Thoracic aorta (tissue), 2 donors: ENCODE measurements at regions not wholly inside any gene's neighbourhood (a gene's known extent, or its start where the extent isn't known, plus 50 kb on each side); places are given as distances from the start of the nearest gene placed in this dataset.
"Not testable (repeated sequence)": the region's sequence is repeated elsewhere in the genome, so short reads cannot be mapped to it uniquely, and the experiment has no call there.

Experiments
- ATAC-seq: fragments of 150-250 bp; one replicate; pipeline ENCODE4 v1.8.0; 2017; ENCODE audit warnings: low read depth; ENCODE audit not compliant: insufficient number of reproducible peaks, low FRiP score
- DNase-seq: peaks from one replicate; pipeline ENCODE4 v3.0.0-alpha.2; 2020; ENCODE audit warnings: low spot score
- H3K27ac ChIP-seq, 2 donors: fragments of 200-600 bp; sonication (generic); 1 replicate in 1 of 2; 2 replicates in 1 of 2; pipeline ENCODE4 v1.5.1; 2016; ENCODE audit warnings: mild to moderate bottlenecking in 2 of 2, moderate library complexity in 2 of 2
- H3K27me3 ChIP-seq: fragments of 200-600 bp; sonication (generic); replicated peaks from 2 replicates; pipeline ENCODE4 v1.6.0; 2016; ENCODE audit warnings: mild to moderate bottlenecking; ENCODE audit not compliant: insufficient read depth
- H3K36me3 ChIP-seq: fragments of 200-600 bp; sonication (generic); one replicate; pipeline ENCODE4 v1.5.1; 2016
- H3K4me1 ChIP-seq, 2 donors: fragments of 200-600 bp; sonication (generic); 1 replicate in 1 of 2; 2 replicates in 1 of 2; pipeline versions ENCODE4 v1.5.1 to v1.6.0; 2016; ENCODE audit warnings: low read depth in 2 of 2, mild to moderate bottlenecking in 1 of 2; ENCODE audit not compliant: control insufficient read depth in 1 of 2
- H3K4me3 ChIP-seq: fragments of 200-600 bp; sonication (generic); 2 replicates; pipeline ENCODE4 v1.5.1; 2016; ENCODE audit warnings: mild to moderate bottlenecking
- H3K9me3 ChIP-seq: fragments of 200-600 bp; sonication (generic); 2 replicates; pipeline ENCODE4 v1.5.1; 2016

DNA sequence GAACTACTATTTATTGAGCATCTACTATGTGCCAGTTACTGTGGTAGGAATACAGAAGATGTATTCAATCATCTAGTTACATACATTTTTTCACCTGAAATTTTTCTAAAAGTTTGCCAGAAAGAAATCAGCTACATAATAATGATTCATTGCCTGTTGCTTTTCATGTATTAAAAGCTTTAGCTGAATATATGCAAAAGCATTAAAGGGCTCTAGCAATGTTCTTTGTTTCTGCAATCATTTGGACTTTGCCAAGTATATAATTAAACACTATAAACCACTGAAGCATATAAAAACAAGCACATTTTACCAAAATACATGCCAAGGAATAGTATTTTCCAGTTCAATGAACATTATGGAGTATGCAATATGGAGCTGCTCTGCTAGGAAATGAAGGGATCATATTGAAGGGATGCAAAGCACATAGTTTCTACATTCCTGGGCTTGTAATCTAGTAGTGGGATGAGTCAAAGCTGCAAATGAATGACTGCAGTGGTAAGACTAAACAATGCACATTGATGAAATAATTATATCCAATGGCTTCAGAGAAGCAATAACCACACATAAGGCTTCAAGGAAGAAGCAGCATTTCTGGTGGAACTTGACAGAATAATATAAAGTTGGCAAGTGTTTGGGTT, 87.7 kb downstream of the FOXD4L6 start:
- not testable (repeated sequence) for H3K36me3 ChIP-seq, H3K4me1 ChIP-seq, H3K9me3 ChIP-seq, DNase-seq, H3K27me3 ChIP-seq, H3K27ac ChIP-seq, ATAC-seq, H3K4me3 ChIP-seq

DNA sequence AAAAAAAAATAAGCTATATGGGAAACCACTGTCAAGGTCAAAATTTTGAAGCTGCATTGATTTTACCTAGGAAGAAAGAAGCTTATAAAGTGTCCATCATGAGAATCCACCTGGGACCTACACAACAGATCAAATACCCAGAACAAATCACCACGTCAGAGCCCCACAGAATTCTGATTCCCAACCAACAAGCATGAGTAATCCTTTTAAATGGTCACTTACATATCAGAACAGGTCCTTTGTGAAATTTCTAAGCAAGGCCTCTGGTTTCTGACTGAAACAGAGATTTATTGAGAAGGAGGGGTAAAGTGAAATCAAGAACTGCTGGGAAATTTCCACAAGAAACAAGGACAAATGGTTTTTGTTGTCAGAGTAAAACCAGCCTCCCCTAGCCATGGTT, 93.2 kb downstream of the FOXD4L6 start:
- not testable (repeated sequence) for H3K9me3 ChIP-seq, DNase-seq, H3K36me3 ChIP-seq, ATAC-seq, H3K27ac ChIP-seq, H3K4me1 ChIP-seq, H3K4me3 ChIP-seq, H3K27me3 ChIP-seq

DNA sequence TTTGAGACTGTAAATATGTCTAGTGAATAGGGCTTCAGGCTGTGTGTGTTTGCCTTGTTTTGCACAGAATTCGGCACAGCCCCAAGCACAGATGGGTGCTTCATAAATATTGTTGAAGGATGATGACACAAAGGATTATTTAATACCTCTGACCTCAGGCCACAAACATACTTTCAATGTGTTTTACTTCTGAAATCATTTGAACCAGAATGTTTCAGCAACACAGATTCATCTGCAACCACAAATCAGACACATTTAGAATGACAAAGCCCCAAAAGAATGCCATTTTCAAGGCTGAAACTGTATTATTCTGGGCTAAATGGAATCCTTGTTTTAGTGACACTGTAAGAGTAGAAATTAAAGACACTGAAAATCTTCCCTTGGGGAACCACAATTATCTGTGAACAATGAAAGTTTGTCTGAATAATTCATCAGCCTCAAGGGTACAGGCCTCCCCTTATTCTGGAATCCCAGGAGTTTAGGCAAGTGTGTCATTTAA, 93.7 kb downstream of the FOXD4L6 start:
- ATAC-seq, H3K9me3 ChIP-seq, H3K4me1 ChIP-seq, H3K27me3 ChIP-seq, H3K36me3 ChIP-seq, DNase-seq, H3K4me3 ChIP-seq, H3K27ac ChIP-seq: not testable (repeated sequence)

DNA sequence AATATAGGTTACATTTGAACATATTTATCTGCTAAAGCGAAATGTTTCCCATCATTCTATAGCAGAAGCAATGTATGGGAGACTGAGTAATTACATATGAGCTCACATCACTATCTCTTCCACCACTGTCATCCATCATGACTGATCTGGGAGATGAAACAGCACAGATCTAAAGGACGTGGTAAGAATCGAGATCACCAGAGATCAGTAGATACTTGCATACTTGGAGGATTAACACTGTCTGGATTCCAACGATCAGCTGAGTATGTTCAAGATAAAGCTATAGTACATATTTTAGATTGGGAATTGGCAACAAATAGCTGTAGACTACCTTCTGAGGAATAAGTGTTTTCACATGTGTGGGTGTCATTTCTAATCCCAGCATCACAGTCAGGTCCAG, 94.6 kb downstream of the FOXD4L6 start:
- not testable (repeated sequence) for H3K4me3 ChIP-seq, H3K27ac ChIP-seq, ATAC-seq, H3K36me3 ChIP-seq, H3K9me3 ChIP-seq, DNase-seq, H3K4me1 ChIP-seq, H3K27me3 ChIP-seq

DNA sequence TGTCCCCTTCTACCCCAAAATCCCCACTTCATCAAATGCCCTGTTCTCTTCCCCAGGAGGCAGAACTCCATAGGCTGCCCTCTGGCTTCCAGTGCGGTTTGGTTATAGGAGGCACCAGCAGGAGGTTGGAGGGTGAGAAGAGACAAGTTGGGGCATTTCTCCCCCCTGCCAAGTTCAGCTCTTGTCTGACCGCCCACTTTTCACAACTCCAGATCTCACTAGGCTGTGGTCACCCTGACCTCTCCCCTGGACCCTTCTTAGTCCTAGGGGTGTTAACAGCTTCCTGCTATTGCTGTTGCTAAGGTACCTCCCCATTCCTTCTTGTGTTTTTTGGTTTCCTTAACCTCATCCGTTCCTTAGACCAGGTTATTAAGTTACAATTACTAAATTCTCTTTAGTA, 95.1 kb downstream of the FOXD4L6 start:
- H3K4me1 ChIP-seq, H3K4me3 ChIP-seq, ATAC-seq, H3K9me3 ChIP-seq, DNase-seq, H3K27me3 ChIP-seq, H3K27ac ChIP-seq, H3K36me3 ChIP-seq: not testable (repeated sequence)

DNA sequence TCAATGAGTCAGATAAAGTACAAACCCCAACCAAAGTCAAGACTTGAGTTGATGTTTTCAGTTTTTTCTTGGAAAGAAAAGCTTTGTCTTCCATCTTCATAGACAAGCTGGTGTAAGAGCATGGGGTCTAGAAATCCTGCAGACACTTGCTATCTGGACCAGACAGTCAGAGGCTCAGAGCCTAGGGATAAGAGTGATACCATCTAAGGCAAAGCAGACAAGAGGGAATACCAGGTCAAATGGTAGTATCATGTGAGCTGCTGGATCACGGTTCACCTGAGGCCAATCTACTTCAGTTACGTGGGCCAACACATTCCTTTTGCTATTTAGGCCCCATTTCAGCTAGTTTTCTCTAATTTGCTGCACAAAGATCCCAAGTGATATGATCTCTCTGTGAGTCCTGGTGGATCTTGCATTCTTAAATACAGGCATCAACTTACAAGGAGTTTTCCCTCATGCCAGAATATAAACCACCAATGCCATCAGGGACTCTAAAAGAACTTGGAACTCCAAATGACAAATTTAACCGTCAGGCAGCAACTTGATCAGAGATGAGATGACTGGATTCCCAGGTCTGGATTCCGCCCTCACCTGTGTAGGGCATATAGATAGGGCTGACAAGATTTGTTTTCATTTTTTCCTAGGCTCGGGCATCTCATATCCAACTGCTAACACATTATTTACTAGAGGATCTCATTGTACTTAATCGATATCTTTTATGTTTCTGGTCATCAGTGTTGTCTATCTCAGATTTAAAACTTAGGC, 101.4 kb downstream of the FOXD4L6 start:
- not testable (repeated sequence) for H3K4me1 ChIP-seq, H3K27ac ChIP-seq, DNase-seq, H3K4me3 ChIP-seq, H3K9me3 ChIP-seq, H3K27me3 ChIP-seq, H3K36me3 ChIP-seq, ATAC-seq

DNA sequence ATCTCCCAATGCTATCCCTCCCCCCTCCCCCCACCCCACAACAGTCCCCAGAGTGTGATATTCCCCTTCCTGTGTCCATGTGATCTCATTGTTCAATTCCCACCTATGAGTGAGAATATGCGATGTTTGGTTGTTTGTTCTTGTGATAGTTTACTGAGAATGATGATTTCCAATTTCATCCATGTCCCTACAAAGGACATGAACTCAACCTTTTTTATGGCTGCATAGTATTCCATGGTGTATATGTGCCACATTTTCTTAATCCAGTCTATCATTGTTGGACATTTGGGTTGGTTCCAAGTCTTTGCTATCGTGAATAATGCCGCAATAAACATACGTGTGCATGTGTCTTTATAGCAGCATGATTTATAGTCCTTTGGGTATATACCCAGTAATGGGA, 106.1 kb downstream of the FOXD4L6 start:
- H3K4me1 ChIP-seq, H3K9me3 ChIP-seq, H3K27me3 ChIP-seq, DNase-seq, ATAC-seq, H3K4me3 ChIP-seq, H3K27ac ChIP-seq, H3K36me3 ChIP-seq: not testable (repeated sequence)

DNA sequence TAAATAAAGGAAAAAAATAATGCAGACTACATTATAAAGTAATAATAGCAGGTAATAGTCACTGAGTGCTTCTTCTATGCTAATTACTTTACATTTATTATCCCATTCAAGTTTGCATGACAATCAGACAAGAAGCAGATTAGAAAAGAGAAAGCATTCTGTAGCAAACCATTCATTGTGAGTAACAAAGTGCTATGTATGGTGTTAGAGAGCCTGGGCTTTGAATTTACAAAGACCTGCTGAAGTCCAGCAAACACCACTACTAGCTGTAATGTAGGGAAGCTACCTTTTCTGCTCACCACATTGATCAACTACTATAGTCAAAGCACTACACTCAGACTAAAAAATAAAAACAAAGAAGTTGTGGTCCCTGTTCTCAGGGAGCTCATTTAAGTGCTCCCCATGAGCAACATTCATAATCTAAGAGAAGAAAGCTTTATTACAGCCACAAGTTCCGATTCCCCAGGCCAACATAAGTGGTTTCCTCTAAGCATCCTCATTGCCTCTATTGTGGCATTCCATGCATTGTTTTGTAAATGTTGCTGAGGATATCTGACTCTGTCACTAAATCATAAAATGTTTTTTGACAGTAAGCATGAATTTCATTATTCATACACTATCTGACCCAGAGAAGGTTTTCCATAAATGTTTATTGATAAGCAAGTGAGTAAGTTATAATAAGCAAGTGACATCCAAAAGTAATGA, 108.5 kb downstream of the FOXD4L6 start:
- H3K9me3 ChIP-seq, DNase-seq, H3K27ac ChIP-seq, H3K4me1 ChIP-seq, H3K27me3 ChIP-seq, ATAC-seq, H3K4me3 ChIP-seq, H3K36me3 ChIP-seq: not testable (repeated sequence)

DNA sequence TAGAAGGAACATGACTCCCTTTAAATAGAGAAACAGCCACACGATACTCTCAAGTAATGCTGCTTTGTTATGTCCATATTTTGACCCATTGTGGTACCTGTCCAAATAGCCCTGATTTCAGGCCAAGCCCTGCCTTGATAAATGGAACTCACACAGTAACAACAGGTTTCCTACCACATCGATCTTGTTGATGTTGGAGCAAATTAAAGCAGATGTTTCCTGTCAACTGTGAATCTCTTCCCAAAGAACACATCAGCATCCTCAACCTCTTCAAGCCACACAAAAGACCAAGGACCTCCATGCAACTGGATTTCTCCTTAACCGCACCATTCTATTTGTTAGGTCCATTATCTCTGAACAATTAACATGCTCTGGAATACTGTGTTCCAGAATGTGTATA, 109.5 kb downstream of the FOXD4L6 start:
- not testable (repeated sequence) for H3K9me3 ChIP-seq, H3K27me3 ChIP-seq, H3K4me1 ChIP-seq, H3K27ac ChIP-seq, DNase-seq, H3K36me3 ChIP-seq, H3K4me3 ChIP-seq, ATAC-seq

DNA sequence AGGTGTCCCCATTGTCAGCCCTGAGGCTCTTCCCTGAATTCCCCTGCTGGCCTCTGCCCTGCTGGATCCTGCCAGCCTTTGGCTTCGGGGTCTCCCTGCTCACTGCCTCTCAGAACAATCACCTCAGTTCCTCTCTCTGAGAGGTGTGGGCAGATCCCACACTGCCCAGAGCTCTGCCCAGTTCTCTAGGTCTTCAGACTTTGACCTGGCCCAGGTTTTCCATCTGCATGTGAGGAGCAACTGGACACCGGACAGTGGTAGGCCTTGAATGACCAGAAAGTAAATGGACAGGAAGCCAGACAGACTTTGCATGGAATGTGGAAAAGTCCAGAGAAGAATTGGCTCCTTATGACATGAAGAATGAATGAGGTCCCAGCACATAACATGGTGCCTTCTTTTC, 111.8 kb downstream of the FOXD4L6 start:
- not testable (repeated sequence) for ATAC-seq, H3K4me3 ChIP-seq, H3K27ac ChIP-seq, H3K36me3 ChIP-seq, H3K27me3 ChIP-seq, H3K4me1 ChIP-seq, DNase-seq, H3K9me3 ChIP-seq

DNA sequence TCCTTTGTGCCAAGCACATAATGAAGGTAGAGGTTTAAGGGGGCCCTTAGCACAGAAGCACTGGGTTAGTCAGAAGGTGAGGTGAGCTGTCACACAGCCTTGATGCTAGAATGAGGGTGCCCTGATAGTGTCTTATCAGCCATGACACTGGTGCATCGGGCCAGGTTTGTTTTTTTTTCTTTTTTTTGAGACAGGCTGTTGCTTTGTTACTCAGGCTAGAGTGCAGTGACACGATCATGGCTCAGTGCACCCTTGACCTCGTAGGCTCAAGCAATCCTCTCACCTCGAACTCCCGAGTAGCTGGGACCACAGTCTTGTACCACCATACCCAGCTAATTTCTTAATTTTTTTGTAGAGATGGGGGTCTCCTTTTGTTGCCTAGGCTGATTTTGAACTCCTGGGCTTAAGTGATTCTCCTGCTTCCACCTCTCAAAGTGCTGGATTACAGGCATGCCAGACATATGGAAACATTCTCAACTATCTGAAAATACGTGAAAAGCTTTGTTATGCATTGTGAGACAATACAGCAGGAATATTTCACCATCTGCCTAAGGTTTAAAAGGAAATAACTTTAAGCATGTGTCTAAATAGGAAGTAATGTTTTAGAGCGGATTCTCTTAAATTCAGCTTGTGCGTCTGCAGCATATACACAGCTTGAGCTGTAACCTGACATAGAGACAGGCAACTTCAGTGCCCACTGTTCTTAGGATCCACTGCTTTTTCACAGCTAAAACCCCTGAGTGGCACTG, 128.4 kb downstream of the FOXD4L6 start:
- H3K36me3 ChIP-seq, H3K27me3 ChIP-seq, H3K27ac ChIP-seq, ATAC-seq, DNase-seq, H3K4me3 ChIP-seq, H3K9me3 ChIP-seq: not testable (repeated sequence)
- peaks cover 13 to 15% of the 10 kb centered on the region in 2 donors for H3K4me1 ChIP-seq

DNA sequence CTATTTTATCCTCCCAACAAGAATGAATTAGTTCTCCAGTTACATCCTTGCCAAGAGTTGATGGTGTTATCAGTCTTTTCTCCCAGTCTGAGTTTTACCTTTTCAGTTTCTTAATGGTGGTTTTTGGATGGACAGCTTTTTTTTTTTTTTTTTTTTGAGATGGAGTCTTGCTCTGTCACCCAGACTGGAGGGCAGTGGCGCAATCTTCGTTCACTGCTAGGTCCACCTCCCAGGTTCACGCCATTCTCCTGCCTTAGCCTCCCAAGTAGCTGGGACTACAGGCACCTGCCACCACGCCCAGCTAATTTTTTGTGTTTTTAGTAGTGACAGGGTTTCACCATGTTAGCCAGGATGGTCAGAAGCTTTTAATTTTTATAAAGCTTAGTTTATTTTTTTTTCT, 133.0 kb downstream of the FOXD4L6 start:
- H3K4me3 ChIP-seq, H3K27me3 ChIP-seq, DNase-seq, ATAC-seq, H3K27ac ChIP-seq, H3K9me3 ChIP-seq, H3K36me3 ChIP-seq: not testable (repeated sequence)
- peaks cover 29 to 46% of the 10 kb centered on the region in 2 donors for H3K4me1 ChIP-seq
